HEK293 (cell line): ENCODE measurements at regions not wholly inside any gene's neighbourhood (a gene's known extent, or its start where the extent isn't known, plus 50 kb on each side); places are given as distances from the start of the nearest gene placed in this dataset.

Experiments used
- CTCF ChIA-PET: fragments of 350-600 bp; formaldehyde crosslinking; extraction: SDS; loops from one replicate; lab custom pipeline; 2021; ENCODE audit warnings: antibody characterized with exemption; lab: Yijun Ruan, JAX
- POLR2A ChIA-PET: fragments of 300-600 bp; formaldehyde crosslinking; extraction: SDS; loops from one replicate; lab custom pipeline; 2020; ENCODE audit warnings: antibody characterized with exemption, inconsistent platforms; lab: Yijun Ruan, JAX
- H3K27ac ChIP-seq: fragments of 200-500 bp; sonication (Bioruptor generic); 2 replicates; pipeline ENCODE4 v1.5.1; 2014; ENCODE audit warnings: low read depth, low read length, control low read depth, inconsistent platforms; ENCODE audit errors: extremely low read depth
- H3K36me3 ChIP-seq, 2 experiments: fragments of 200-500 bp in 1 of 2; sonication (Bioruptor generic) in 1 of 2; 1 replicate in 1 of 2; 2 replicates in 1 of 2; pipeline ENCODE4 v1.5.1; 2014 to 2017; ENCODE audit warnings: inconsistent platforms in 2 of 2, low read length in 2 of 2; ENCODE audit not compliant: control insufficient read depth in 2 of 2, insufficient read depth in 1 of 2
- H3K4me1 ChIP-seq: fragments of 200-500 bp; sonication (Bioruptor generic); 2 replicates; pipeline ENCODE4 v1.5.1; 2014; ENCODE audit warnings: mild to moderate bottlenecking, low read length, inconsistent platforms; ENCODE audit not compliant: control insufficient read depth, insufficient read depth
- H3K4me3 ChIP-seq: 2 replicates; pipeline ENCODE4 v1.5.1; 2011; ENCODE audit warnings: low read depth, mild to moderate bottlenecking, control low read depth, low read length, moderate library complexity
- H3K9me3 ChIP-seq: fragments of 200-500 bp; sonication (Bioruptor generic); 2 replicates; pipeline ENCODE4 v1.5.1; 2014; ENCODE audit warnings: low read depth, low read length, inconsistent platforms; ENCODE audit not compliant: control insufficient read depth, insufficient read depth
- EGR2 ChIP-seq: fragments of 450-650 bp; formaldehyde crosslinking; IDR thresholded peaks from 2 replicates; pipeline ENCODE4 v1.5.1; 2016; ENCODE audit warnings: low read depth, missing biosample characterization, missing genetic modification characterization
- INSM2 ChIP-seq: fragments of 450-650 bp; formaldehyde crosslinking; IDR thresholded peaks from 2 replicates; pipeline ENCODE4 v1.5.1; 2016; ENCODE audit warnings: missing biosample characterization, missing genetic modification characterization
- MEIS1 ChIP-seq: sonication (generic); formaldehyde crosslinking; IDR thresholded peaks from 2 replicates; pipeline ENCODE4 v1.8.1; 2022; ENCODE audit warnings: missing genetic modification reagents, mild to moderate bottlenecking, borderline replicate concordance
- PRDM4 ChIP-seq: fragments of 450-650 bp; formaldehyde crosslinking; IDR thresholded peaks from 2 replicates; pipeline ENCODE4 v1.5.1; 2017; ENCODE audit warnings: missing biosample characterization, missing genetic modification characterization
- REPIN1 ChIP-seq: fragments of 450-650 bp; formaldehyde crosslinking; IDR thresholded peaks from 2 replicates; pipeline ENCODE4 v1.5.1; 2017; ENCODE audit warnings: missing biosample characterization, missing genetic modification characterization, low read depth
- REST ChIP-seq: fragments of 450-650 bp; formaldehyde crosslinking; IDR thresholded peaks from 2 replicates; pipeline ENCODE4 v1.5.1; 2016; ENCODE audit warnings: missing biosample characterization, missing genetic modification characterization
- SP3 ChIP-seq: fragments of 450-650 bp; formaldehyde crosslinking; IDR thresholded peaks from 2 replicates; pipeline ENCODE4 v1.5.1; 2016; ENCODE audit warnings: missing biosample characterization, missing genetic modification characterization
- ZBTB8A ChIP-seq: fragments of 450-650 bp; formaldehyde crosslinking; IDR thresholded peaks from 2 replicates; pipeline ENCODE4 v1.5.1; 2016; ENCODE audit warnings: missing biosample characterization, missing genetic modification characterization
- ZIC2 ChIP-seq: fragments of 450-650 bp; formaldehyde crosslinking; IDR thresholded peaks from 2 replicates; pipeline ENCODE4 v1.5.1; 2016; ENCODE audit warnings: missing biosample characterization, missing genetic modification characterization
- ZNF10 ChIP-seq: fragments of 450-650 bp; formaldehyde crosslinking; IDR thresholded peaks from 2 replicates; pipeline ENCODE4 v1.5.1; 2017; ENCODE audit warnings: missing biosample characterization, missing genetic modification characterization
- ZNF114 ChIP-seq: fragments of 450-650 bp; formaldehyde crosslinking; IDR thresholded peaks from 2 replicates; pipeline ENCODE4 v1.5.0; 2017; ENCODE audit warnings: missing biosample characterization, missing genetic modification characterization
- ZNF239 ChIP-seq: fragments of 450-650 bp; formaldehyde crosslinking; IDR thresholded peaks from 2 replicates; pipeline ENCODE4 v1.5.1; 2016; ENCODE audit warnings: missing biosample characterization, missing genetic modification characterization
- ZNF280C ChIP-seq: fragments of 450-650 bp; formaldehyde crosslinking; IDR thresholded peaks from 2 replicates; pipeline ENCODE4 v1.5.1; 2016; ENCODE audit warnings: missing biosample characterization, missing genetic modification characterization
- ZNF292 ChIP-seq: fragments of 450-650 bp; formaldehyde crosslinking; IDR thresholded peaks from 2 replicates; pipeline ENCODE4 v1.5.1; 2016; ENCODE audit warnings: low read depth, missing biosample characterization, missing genetic modification characterization, borderline replicate concordance
- ZNF354C ChIP-seq: fragments of 450-650 bp; formaldehyde crosslinking; IDR thresholded peaks from 2 replicates; pipeline ENCODE4 v1.5.1; 2016; ENCODE audit warnings: missing biosample characterization, missing genetic modification characterization, low read depth, borderline replicate concordance
- ZNF510 ChIP-seq: fragments of 450-650 bp; formaldehyde crosslinking; IDR thresholded peaks from 2 replicates; pipeline ENCODE4 v1.5.1; 2018; ENCODE audit warnings: mild to moderate bottlenecking, missing genetic modification characterization, missing biosample characterization; ENCODE audit not compliant: insufficient replicate concordance
- ZNF555 ChIP-seq: fragments of 450-650 bp; formaldehyde crosslinking; conservative IDR thresholded peaks from 2 replicates; pipeline ENCODE4 v1.5.1; 2017; ENCODE audit warnings: missing biosample characterization, mild to moderate bottlenecking, missing genetic modification characterization, inconsistent platforms
- ZNF610 ChIP-seq: fragments of 450-650 bp; formaldehyde crosslinking; IDR thresholded peaks from 2 replicates; pipeline ENCODE4 v1.5.1; 2016; ENCODE audit warnings: missing biosample characterization, missing genetic modification characterization, borderline replicate concordance
- ZNF660 ChIP-seq: fragments of 450-650 bp; IDR thresholded peaks from 2 replicates; pipeline ENCODE4 v1.5.1; 2018; ENCODE audit warnings: missing biosample characterization, mild to moderate bottlenecking, missing genetic modification characterization
- ZNF707 ChIP-seq: fragments of 450-650 bp; formaldehyde crosslinking; IDR thresholded peaks from 2 replicates; pipeline ENCODE4 v1.5.1; 2016; ENCODE audit warnings: missing biosample characterization, missing genetic modification characterization
- ZNF768 ChIP-seq: fragments of 450-650 bp; formaldehyde crosslinking; IDR thresholded peaks from 2 replicates; pipeline ENCODE4 v1.5.1; 2018; ENCODE audit warnings: missing biosample characterization, mild to moderate bottlenecking, missing genetic modification characterization

- CTCF ChIA-PET, result no interaction called here
Measured at GRCh38 chr2:208579678-208580077, 173.1 kb downstream of the PTH2R start.

GRCh38 chr2:208584378-208584985 lies 177.9 kb downstream of the PTH2R start:
- CTCF ChIA-PET, result no interaction called here
- Histone ChIP-seq H3K9me3 (no peaks in the 10 kb centered on the region), H3K36me3 (no peaks in the 10 kb centered on the region), H3K27ac (no peak overlapping the region), H3K4me1 (no peaks in the 10 kb centered on the region), H3K4me3 (no peak overlapping the region)
- POLR2A ChIA-PET, result no interaction called here
- TF ChIP-seq ZNF510 (tag by site-specific recombination) (no peak), PRDM4 (tag by site-specific recombination) (no peak), ZNF292 (no peak), ZIC2 (tag by site-specific recombination) (no peak), SP3 (tag by site-specific recombination) (no peak), ZNF114 (tag by site-specific recombination) (no peak)

More at GRCh38 chr2:208579678-208580077, 173.1 kb downstream of the PTH2R start:
- TF ChIP-seq EGR2 (tag by site-specific recombination), result no peak
- no peak for TF ChIP-seq ZNF660 (tag by site-specific recombination)
- no peak for TF ChIP-seq INSM2 (tag by site-specific recombination)
- no peak for TF ChIP-seq MEIS1 (CRISPR knock-in tag)
- no peak for TF ChIP-seq ZNF768 (tag by site-specific recombination)
- no peak for TF ChIP-seq ZNF555 (tag by site-specific recombination)
- no peak for TF ChIP-seq ZNF707 (tag by site-specific recombination)
- no peak for TF ChIP-seq REST (tag by site-specific recombination)
- TF ChIP-seq ZBTB8A (tag by site-specific recombination), result no peak
- TF ChIP-seq REPIN1 (tag by site-specific recombination), result no peak
- TF ChIP-seq ZNF354C (tag by site-specific recombination), result no peak
- no peak for TF ChIP-seq ZNF239 (tag by site-specific recombination)
- no peak for TF ChIP-seq ZNF280C
- no peak for TF ChIP-seq ZNF610
- no peak for TF ChIP-seq ZNF10 (tag by site-specific recombination)
- POLR2A ChIA-PET, result no interaction called here
- Histone ChIP-seq H3K27ac (no peak overlapping the region), H3K4me3 (no peak overlapping the region), H3K36me3 (no peaks in the 10 kb centered on the region), H3K4me1 (no peaks in the 10 kb centered on the region), H3K9me3 (no peaks in the 10 kb centered on the region)
